Caco-2 (cell line): ENCODE measurements at regions not wholly inside any gene's neighbourhood (a gene's known extent, or its start where the extent isn't known, plus 50 kb on each side); places are given as distances from the start of the nearest gene placed in this dataset.

Source experiments
- BruUV-seq: library from RNA; stranded (reverse); fragments of 400-500 nt; replicated peaks from 2 replicates; lab custom pipeline; 2021; lab: Mats Ljungman, UMichigan
- CTCF ChIA-PET: fragments of 300-600 bp; sonication (Branson Sonifier 250); formaldehyde crosslinking; loops from one replicate; lab custom pipeline; 2022; ENCODE audit warnings: antibody characterized with exemption; lab: Charles Lee
- POLR2A ChIA-PET: fragments of 300-600 bp; sonication (Branson Sonifier 250); formaldehyde crosslinking; loops from one replicate; lab custom pipeline; 2022; ENCODE audit warnings: antibody characterized with exemption; lab: Charles Lee
- DNase-seq, 2 experiments: peaks; one replicate each; pipeline versions ENCODE4 v3.0.0 to v3.0.0-alpha.2; 2020 to 2022
- H3K27me3 ChIP-seq: replicated peaks from 2 replicates; pipeline ENCODE4 v1.6.0; 2011; ENCODE audit warnings: low read length; ENCODE audit not compliant: control insufficient read depth, insufficient read depth
- H3K36me3 ChIP-seq: 2 replicates; pipeline ENCODE4 v1.5.1; 2011; ENCODE audit warnings: low read length; ENCODE audit not compliant: control insufficient read depth, insufficient read depth
- H3K4me1 ChIP-seq: fragments of 250-450 bp; sonication (Bioruptor Pico); 2 replicates; pipeline ENCODE4 v1.5.1; 2020; ENCODE audit warnings: mild to moderate bottlenecking
- H3K4me3 ChIP-seq: 2 replicates; pipeline ENCODE4 v1.5.1; 2011; ENCODE audit warnings: low read depth, mild to moderate bottlenecking, control low read depth, low read length
- H3K9me3 ChIP-seq: fragments of 250-450 bp; sonication (Bioruptor Pico); 2 replicates; pipeline ENCODE4 v1.5.1; 2020; ENCODE audit warnings: mild to moderate bottlenecking, moderate library complexity
- H3K27ac Mint-ChIP-seq: one replicate; pipeline ENCODE4 v1.8.0; 2022; ENCODE audit warnings: mixed read lengths; ENCODE audit not compliant: unreplicated experiment
- H3K27me3 Mint-ChIP-seq: one replicate; pipeline ENCODE4 v1.8.0; 2022; ENCODE audit warnings: mixed read lengths; ENCODE audit not compliant: insufficient read depth, unreplicated experiment
- H3K36me3 Mint-ChIP-seq: one replicate; pipeline ENCODE4 v1.8.0; 2022; ENCODE audit warnings: mild to moderate bottlenecking, mixed read lengths; ENCODE audit not compliant: insufficient read depth, unreplicated experiment
- H3K4me1 Mint-ChIP-seq: one replicate; pipeline ENCODE4 v1.8.0; 2022; ENCODE audit warnings: low read depth, mixed read lengths; ENCODE audit not compliant: unreplicated experiment
- H3K4me3 Mint-ChIP-seq: one replicate; pipeline ENCODE4 v1.8.0; 2022; ENCODE audit warnings: mild to moderate bottlenecking, moderate library complexity, mixed read lengths; ENCODE audit not compliant: unreplicated experiment
- H3K9me3 Mint-ChIP-seq: one replicate; pipeline ENCODE4 v1.8.0; 2022; ENCODE audit warnings: mixed read lengths; ENCODE audit not compliant: unreplicated experiment
- intact Hi-C: fragments of 100-400 bp; cut with micrococcal nuclease; formaldehyde crosslinking; loops from one replicate; pipeline ENCODE4 v1.10.0; 2022; ENCODE audit not compliant: unreplicated experiment
- TF ChIP-seq, protein P1 (sequence below), 2 experiments: fragments of 200-600 bp in 1 of 2; IDR thresholded peaks; 1 replicate in 1 of 2; 2 replicates in 1 of 2; pipeline versions ENCODE4 v1.5.1 to v1.8.0; 2011 to 2022; ENCODE audit warnings: antibody characterized with exemption in 1 of 2, control low read depth in 1 of 2, inconsistent platforms in 1 of 2, low read depth in 1 of 2, low read length in 1 of 2, mild to moderate bottlenecking in 1 of 2, moderate library complexity in 1 of 2; ENCODE audit not compliant: insufficient read depth in 1 of 2, severe bottlenecking in 1 of 2, unreplicated experiment in 1 of 2

DNA sequence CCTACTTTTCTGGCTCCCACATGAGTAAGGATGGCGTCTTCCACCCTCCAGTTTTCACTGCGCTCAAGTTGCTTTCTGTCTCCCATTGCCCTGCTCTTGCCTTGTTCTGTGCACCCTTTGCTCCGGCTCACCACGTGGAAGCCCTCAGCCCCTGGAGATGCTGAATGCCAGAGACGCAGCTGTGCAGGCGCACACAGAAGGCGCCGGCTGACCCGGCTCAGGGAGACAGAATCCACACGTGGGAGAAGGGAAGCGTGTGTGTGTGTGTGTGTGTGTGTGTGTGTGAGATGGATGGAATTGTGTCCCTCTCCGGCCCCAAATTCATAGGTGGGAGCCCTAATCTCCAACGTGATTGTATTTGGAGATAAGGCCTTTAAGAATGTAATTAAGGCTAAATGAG is 118.2 kb upstream of the ERRFI1 start:
- no TSS peak for BruUV-seq
- H3K4me1 ChIP-seq, result no peaks in the 10 kb centered on the region
- H3K36me3 ChIP-seq, result no peaks in the 10 kb centered on the region
- TF ChIP-seq, protein P1, sequence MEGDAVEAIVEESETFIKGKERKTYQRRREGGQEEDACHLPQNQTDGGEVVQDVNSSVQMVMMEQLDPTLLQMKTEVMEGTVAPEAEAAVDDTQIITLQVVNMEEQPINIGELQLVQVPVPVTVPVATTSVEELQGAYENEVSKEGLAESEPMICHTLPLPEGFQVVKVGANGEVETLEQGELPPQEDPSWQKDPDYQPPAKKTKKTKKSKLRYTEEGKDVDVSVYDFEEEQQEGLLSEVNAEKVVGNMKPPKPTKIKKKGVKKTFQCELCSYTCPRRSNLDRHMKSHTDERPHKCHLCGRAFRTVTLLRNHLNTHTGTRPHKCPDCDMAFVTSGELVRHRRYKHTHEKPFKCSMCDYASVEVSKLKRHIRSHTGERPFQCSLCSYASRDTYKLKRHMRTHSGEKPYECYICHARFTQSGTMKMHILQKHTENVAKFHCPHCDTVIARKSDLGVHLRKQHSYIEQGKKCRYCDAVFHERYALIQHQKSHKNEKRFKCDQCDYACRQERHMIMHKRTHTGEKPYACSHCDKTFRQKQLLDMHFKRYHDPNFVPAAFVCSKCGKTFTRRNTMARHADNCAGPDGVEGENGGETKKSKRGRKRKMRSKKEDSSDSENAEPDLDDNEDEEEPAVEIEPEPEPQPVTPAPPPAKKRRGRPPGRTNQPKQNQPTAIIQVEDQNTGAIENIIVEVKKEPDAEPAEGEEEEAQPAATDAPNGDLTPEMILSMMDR (IDR thresholded peaks at IDR 0.05; ENCODE audit: insufficient read depth in 1 of 2, low read depth in 1 of 2, low read length in 1 of 2, severe bottlenecking in 1 of 2, unreplicated experiment in 1 of 2), result no peak
- Mint-ChIP-seq H3K36me3 (peaks cover 7% of the 10 kb centered on the region), H3K9me3 (no peaks in the 10 kb centered on the region), H3K27me3 (no peaks in the 10 kb centered on the region), H3K4me3 (no peak overlapping the region), H3K27ac (peak overlapping the region; percentile 18), H3K4me1 (peaks cover 6% of the 10 kb centered on the region)
- no peaks in the 10 kb centered on the region for H3K27me3 ChIP-seq
- POLR2A ChIA-PET, result no interaction called here
- H3K4me3 ChIP-seq, result no peak overlapping the region
- H3K9me3 ChIP-seq, result no peaks in the 10 kb centered on the region
- CTCF ChIA-PET, result no interaction called here
- intact Hi-C loops, result no loop called here
- DNase-seq, result no peak

DNA sequence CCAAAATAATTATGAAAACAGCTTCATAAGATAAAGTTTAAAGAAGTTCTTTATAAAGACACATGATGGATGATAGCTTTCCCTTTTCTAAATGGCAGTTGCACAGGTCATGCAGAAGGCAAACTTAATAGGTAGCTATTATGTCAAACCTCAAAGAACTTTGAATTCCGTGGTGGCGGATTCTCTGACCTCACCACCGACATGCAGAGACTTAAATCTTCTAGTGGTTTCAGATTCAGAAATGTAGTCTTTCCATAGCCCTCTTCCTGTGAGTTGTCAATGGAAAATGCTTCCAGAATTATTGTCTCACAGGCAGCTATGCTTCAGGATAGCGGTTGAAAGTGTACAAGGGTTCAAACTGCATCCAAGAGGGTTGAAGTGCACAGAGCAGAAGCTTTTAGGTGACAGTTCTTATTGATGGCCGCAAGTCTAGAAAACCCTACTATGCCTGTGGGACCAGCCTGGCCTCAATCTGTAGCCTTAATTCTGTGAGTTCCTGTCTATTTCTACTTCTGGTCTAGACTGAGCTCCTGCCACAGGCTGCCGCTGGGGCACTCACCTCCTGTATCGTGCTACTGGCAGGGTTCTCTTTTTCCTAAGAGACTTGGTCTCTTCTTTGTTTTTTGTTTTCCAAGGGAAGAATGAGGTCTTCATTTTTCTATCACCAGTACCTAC is 117.0 kb upstream of the ERRFI1 start:
- H3K27me3 Mint-ChIP-seq, result no peaks in the 10 kb centered on the region
- no peak overlapping the region for H3K4me3 Mint-ChIP-seq
- BruUV-seq, result no TSS peak
- ChIA-PET CTCF (no interaction called here), POLR2A (no interaction called here)
- Histone ChIP-seq H3K9me3 (no peaks in the 10 kb centered on the region), H3K4me3 (no peak overlapping the region), H3K27me3 (no peaks in the 10 kb centered on the region), H3K4me1 (no peaks in the 10 kb centered on the region), H3K36me3 (no peaks in the 10 kb centered on the region)
- peaks cover 7% of the 10 kb centered on the region for H3K36me3 Mint-ChIP-seq
- DNase-seq, result no peak
- intact Hi-C loops, result no loop called here
- peaks cover 6% of the 10 kb centered on the region for H3K4me1 Mint-ChIP-seq
- no peak overlapping the region for H3K27ac Mint-ChIP-seq
- no peaks in the 10 kb centered on the region for H3K9me3 Mint-ChIP-seq
- TF ChIP-seq, protein P1 (IDR thresholded peaks at IDR 0.05; ENCODE audit: insufficient read depth in 1 of 2, low read depth in 1 of 2, low read length in 1 of 2, severe bottlenecking in 1 of 2, unreplicated experiment in 1 of 2), result no peak

DNA sequence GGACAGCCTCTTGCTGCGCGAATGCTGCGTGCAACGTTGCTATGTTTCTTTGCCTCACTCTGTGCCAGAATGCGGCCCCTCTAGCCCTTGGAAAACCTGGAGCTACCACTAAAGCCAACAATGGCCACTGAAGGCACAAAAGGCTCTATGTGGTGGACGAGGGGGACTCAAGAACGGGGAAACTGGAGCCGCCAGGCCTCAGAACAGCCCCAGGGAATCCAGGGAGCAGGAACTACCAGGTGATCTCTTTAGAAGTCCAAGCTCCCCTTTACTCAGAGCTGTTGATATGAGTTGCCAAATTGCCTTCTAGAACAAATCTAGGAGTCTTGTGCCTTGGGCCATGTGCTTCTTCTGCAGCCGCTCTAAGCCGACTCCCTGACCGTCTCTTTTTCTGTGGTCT is 113.8 kb upstream of the ERRFI1 start:
- no peak for DNase-seq
- Histone ChIP-seq H3K4me1 (peaks cover 5% of the 10 kb centered on the region; the same call in 1 of the 2 replicates), H3K36me3 (no peaks in the 10 kb centered on the region), H3K4me3 (no peak overlapping the region), H3K27me3 (no peaks in the 10 kb centered on the region), H3K9me3 (no peaks in the 10 kb centered on the region)
- no peaks in the 10 kb centered on the region for H3K27me3 Mint-ChIP-seq
- H3K4me1 Mint-ChIP-seq, result no peaks in the 10 kb centered on the region
- intact Hi-C loops, result no loop called here
- no peak overlapping the region for H3K27ac Mint-ChIP-seq
- no peaks in the 10 kb centered on the region for H3K9me3 Mint-ChIP-seq
- ChIA-PET POLR2A (no interaction called here), CTCF (no interaction called here)
- BruUV-seq, result no TSS peak
- peaks cover 2% of the 10 kb centered on the region for H3K36me3 Mint-ChIP-seq
- no peak overlapping the region for H3K4me3 Mint-ChIP-seq
- TF ChIP-seq, protein P1 (IDR thresholded peaks at IDR 0.05; ENCODE audit: insufficient read depth in 1 of 2, low read depth in 1 of 2, low read length in 1 of 2, severe bottlenecking in 1 of 2, unreplicated experiment in 1 of 2), result no peak
